ENCODE measurements at regions not wholly inside any gene's neighbourhood (a gene's known extent, or its start where the extent isn't known, plus 50 kb on each side); places are given as distances from the start of the nearest gene placed in this dataset.

GRCh38 chr1:194333240-194333639, 1146.8 kb upstream of the B3GALT2 start:
- DNase-seq (ENCODE audit: low spot score), result no peak

- DNase-seq (ENCODE audit: low spot score), result no peak
These were observed 1145.3 kb upstream of the B3GALT2 start for GRCh38 chr1:194331758-194332157.

DNA sequence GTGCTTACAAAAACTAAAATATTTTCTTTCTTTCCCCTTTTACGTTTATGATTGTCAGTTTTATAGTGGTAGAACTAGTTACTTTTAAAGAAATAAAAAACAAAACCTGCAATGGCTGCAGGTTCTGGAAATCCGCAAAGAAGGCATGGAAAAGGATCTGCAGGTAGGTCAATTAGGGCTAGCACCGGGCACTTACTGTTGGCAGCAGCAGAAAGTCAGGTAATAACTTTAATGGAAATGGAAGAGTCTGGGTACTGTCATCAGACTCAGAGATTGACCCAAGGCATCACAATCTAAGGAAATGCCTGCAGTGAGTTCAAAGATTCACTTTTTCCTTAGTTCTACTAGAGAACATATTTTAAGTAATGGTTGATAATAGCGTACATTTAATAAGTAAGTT, 1136.3 kb upstream of the B3GALT2 start:
- DNase-seq (ENCODE audit: low spot score), result no peak

DNA sequence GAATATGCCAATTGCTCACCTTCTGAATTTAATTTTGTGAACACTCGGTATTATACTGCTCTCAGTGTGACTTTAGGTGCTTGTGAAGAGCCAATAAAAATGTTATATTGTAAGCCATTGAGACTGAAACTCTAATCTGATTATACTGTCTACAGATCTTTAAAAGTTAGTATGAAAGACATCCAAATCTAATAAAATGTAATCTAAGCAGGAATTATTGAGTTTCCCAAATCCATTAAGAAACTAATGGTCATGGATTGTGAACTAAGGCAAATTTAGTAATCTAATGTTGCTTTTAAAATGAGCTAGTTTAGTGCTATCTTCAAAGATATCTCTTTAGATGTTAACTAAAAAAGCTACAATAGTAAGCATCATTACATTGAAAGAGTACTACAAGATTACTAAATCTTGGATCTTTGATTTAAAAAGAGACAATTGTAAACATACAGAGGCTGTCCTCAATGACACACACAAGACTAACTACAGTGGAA, 1132.4 kb upstream of the B3GALT2 start:
- no peak for DNase-seq (ENCODE audit: low spot score)

DNA sequence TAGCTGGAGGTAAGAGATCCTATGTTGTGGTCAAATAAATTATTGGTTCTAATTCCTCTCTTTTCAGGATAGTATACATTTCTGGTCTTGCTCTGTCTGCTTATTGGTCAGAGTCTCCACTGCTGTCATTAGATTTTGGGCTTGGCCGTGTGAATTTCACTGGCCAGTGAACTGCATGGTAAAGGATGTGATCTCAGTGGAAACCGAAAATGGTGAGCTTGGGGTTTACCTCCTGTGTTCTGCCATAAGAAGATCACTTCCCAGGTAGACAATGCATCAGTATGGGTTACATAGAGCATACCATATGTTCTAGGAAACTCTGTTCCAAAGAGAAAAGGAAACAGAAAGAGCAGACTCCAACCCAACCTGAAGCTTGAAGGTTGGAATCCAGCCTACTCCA, 1123.3 kb upstream of the B3GALT2 start:
- no peak for DNase-seq (ENCODE audit: low spot score)

- DNase-seq (ENCODE audit: low spot score), result no peak
These were observed 1122.9 kb upstream of the B3GALT2 start for GRCh38 chr1:194309269-194309668.

DNA sequence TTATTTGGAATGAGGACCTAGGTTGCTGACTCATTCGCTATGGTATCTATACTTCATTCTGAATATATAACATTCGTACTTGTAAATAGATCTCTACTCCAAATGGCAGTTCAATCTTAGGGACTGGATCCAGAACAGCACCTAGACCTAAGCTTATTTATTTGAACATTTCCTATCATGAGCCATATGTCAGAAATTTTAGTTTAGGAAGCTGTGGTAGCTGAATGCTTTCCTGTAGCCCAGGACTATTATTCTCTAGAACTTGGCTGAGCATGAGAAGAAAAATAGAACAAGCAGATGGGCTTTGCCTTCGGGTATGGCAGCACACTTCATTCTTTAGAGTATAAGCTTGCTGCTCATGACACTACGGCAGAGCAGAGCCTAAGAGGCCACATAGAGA, 1114.4 kb upstream of the B3GALT2 start:
- no peak for DNase-seq (ENCODE audit: low spot score)

GRCh38 chr1:194300340-194300739, 1113.9 kb upstream of the B3GALT2 start:
- no peak for DNase-seq (ENCODE audit: low spot score)

DNA sequence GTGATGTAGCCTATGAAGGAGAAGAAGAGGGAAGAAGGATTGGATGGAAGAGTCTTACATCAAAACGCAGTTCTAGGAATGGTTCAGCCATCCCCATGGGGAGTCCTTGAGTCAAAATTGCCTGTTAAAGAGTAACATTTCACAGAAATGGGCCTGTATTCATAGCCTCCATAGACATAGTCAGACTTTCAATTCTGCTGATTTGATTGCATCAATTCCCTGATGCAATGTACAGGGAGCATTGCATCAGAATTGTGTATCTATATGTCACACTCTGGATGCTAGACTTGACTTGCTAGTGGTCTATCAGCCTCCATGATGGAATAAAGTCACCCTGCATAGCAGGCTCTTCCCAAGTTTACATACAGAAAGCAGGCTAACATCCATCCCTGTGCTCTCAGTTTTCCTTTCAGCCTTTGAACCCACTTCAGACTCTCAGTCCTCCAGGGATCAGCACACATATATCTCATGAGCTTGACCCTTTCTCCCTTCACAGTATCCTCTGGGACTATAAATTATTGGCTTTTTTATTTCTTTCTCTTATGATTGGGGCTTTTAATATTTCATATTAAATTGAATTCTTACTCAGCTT, 1111.7 kb upstream of the B3GALT2 start:
- no peak for DNase-seq (ENCODE audit: low spot score)

DNA sequence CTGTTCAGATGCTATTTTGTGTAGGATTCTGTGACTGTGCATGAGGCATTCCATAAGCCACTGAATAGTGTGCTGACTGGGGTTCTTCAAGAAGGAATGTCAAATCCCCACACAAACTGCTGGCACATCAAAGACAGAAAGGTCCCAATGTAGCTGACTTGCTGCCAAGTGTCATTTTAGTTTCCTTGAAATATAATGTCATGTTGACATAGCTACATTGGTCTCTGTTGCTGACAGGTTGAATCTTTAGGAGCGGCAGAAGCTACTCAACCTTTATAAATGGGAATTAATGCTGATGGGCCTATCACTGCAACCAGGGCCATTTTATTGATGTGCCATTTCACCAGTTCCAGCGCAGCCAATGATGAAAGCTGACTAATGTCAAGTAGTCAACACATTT, 1110.7 kb upstream of the B3GALT2 start:
- DNase-seq (ENCODE audit: low spot score), result no peak

GRCh38 chr1:194296201-194296600, 1109.8 kb upstream of the B3GALT2 start:
- DNase-seq (ENCODE audit: low spot score), result no peak

DNA sequence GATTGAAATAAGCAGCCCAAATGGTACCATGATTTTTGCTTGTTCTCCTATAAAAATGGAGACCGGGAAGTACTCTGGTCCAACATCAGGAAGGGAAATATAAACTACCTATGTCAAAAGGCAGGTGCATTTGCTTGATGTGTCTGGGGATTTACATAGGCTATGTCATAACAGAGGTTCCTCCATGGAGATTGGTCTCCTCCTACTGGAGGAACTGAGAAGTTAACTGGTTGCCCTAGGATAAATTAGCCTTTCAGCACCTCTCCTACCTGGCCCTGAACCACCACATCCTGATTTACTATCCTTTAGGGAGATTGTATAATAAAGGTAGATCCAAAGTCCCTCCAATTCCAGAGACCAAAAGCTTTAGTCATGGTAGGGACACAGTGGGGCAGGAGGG, 1109.3 kb upstream of the B3GALT2 start:
- no peak for DNase-seq (ENCODE audit: low spot score)

DNA sequence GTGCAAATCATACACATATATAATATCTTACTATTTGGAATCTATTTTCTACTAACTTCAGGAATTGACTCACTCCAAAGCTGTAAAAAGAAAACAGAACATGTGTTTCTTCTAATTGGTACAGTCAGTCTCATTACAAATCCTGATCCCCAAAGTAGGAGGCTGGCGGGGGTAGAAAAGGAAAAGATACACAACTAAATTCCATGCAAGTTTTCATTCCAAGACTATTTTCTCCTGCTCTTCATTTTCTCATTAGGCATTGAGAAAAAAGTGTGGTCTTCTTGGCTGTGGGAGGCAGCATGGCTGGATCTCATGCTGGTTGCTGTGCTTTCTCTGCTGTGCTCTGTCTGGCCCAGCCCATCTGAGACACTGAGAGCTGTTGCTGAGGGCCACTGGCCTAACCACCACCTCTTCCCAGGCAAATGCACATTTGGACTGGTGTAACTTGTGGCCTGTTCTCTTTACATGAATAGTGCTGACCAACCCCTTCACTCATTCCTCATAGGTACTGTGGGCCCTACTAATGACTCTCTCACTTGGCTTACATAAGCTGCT, 1107.5 kb upstream of the B3GALT2 start:
- DNase-seq (ENCODE audit: low spot score), result no peak

DNA sequence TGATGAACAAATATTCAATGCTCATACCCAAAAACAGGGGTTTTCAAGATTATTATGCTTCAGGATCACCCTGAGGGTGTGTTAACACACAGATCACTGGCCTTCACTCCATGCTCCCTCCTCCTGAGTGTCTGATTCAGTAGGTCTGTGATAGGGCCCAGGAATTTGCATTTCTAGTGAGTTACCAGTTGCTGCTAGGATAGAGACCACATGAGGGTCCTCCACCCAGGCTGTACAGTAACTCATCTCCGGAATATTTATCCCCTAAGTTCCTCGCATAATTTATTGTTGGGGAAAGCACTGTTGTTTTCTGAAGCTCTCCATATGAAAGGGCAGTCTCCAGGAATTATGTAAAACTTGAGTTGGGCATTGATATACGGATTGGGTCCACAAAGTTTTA, 1106.6 kb upstream of the B3GALT2 start:
- no peak for DNase-seq (ENCODE audit: low spot score)

- no peak for DNase-seq (ENCODE audit: low spot score)
These were observed 1103.3 kb upstream of the B3GALT2 start for GRCh38 chr1:194289569-194290266.

GRCh38 chr1:194288238-194288637, 1101.8 kb upstream of the B3GALT2 start:
- DNase-seq (ENCODE audit: low spot score), result no peak

DNA sequence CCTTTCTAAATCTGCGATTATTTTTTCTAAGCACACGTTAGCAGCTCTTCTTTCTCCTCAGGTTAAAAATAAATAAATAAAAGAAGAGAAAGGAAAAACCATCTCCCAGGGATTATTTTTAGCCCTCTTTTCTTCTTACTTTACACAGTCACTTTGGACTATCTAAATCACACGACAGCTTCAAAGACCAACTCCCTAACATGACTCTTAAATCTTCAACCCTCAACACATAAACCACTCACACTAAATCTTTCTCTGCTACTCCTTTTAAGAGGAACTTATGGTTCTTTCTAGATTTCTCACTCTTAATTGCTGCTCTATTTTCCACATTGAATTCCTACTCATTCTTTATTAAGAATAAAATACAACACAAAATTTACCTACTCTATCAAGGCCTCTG, 1095.0 kb upstream of the B3GALT2 start:
- no peak for DNase-seq (ENCODE audit: low spot score)

GRCh38 chr1:194280463-194280862, 1094.0 kb upstream of the B3GALT2 start:
- DNase-seq (ENCODE audit: low spot score), result no peak

- DNase-seq (ENCODE audit: low spot score), result no peak
These were observed 1093.6 kb upstream of the B3GALT2 start for GRCh38 chr1:194279975-194280374.

DNA sequence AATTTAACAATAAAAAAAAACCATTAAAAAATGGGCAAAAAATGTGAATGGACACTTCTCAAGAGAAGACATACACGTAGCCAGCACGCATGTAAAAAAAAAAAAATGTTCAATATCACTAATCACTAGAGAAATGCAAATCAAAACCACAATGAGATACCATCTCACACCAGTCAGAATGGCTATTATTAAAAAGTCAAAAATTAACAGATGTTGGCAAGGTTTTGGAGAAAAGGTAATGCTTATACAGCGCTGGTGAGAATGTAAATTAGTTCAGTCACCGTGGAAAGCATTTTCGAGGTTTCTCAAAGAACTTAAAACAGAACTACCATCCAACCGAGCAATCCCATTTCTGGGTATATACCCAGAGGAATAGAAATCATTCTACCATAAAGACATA, 1091.5 kb upstream of the B3GALT2 start:
- no peak for DNase-seq (ENCODE audit: low spot score)

DNA sequence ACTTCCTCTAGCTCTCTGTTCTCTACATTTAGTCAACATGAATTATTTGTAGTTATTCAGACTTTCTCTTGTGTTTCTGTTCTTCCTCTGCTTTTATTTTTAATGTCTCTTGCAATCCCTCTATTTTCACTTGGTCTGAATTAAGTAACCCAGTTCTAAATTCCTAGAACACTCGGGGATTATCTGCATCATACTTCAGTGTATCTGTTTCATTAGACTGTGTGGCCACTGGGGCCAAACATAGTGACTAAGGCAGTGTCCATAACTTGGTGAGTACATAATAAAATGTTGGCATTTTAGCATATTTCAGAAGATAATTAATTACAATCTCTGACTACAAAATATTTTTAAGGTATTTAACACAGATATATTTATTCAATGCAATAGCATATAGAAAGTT, 1087.2 kb upstream of the B3GALT2 start:
- DNase-seq (ENCODE audit: low spot score), result no peak

DNA sequence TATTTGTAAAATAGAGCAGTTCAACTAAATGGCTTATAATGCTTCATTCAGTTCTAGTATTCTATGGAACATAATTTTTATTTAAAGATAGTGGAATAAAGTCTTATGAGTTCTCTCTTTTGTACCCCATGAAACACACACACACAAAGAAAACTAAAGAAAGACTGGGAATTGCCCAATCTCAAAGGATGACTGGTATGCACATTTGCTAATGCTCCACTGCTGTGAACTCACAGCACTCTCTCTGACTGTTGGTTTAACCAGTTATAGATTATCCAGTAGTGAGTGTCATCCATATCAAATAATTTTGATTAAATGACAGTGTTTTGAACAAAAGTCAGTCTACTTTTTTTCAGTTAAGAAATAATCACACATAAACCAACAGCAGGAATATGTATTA, 1082.4 kb upstream of the B3GALT2 start:
- no peak for DNase-seq (ENCODE audit: low spot score)

GRCh38 chr1:194267021-194267420, 1080.6 kb upstream of the B3GALT2 start:
- no peak for DNase-seq (ENCODE audit: low spot score)

GRCh38 chr1:194256010-194256409, 1069.6 kb upstream of the B3GALT2 start:
- DNase-seq (ENCODE audit: low spot score), result no peak
